Adrenal gland (tissue), 9 donors: ENCODE measurements at regions not wholly inside any gene's neighbourhood (a gene's known extent, or its start where the extent isn't known, plus 50 kb on each side); places are given as distances from the start of the nearest gene placed in this dataset.

ENCODE experiments used
- DNase-seq, 7 donors: peaks; one replicate each; pipeline ENCODE4 v3.0.0-alpha.2; 2019 to 2020
- H3K27ac ChIP-seq, 5 donors: fragments of 200-600 bp; sonication (generic) in 4 of 5; 1 replicate in 3 of 5; 2 replicates in 2 of 5; pipeline versions ENCODE4 v1.5.1 to v1.8.0; 2016 to 2020; ENCODE audit warnings: mild to moderate bottlenecking in 1 of 5
- H3K27me3 ChIP-seq: fragments of 200-600 bp; 2 replicates; pipeline ENCODE4 v1.8.0; 2021
- H3K36me3 ChIP-seq, 2 donors: fragments of 200-600 bp; replicated peaks in 1 of 2; 1 replicate in 1 of 2; 2 replicates in 1 of 2; pipeline versions ENCODE4 v1.5.1 to v1.8.0; 2018 to 2022
- H3K4me1 ChIP-seq, 2 donors: fragments of 200-600 bp; replicated peaks in 1 of 2; 1 replicate in 1 of 2; 2 replicates in 1 of 2; pipeline versions ENCODE4 v1.5.1 to v1.8.0; 2018 to 2021
- H3K4me3 ChIP-seq, 4 donors: fragments of 200-600 bp; sonication (generic) in 3 of 4; one replicate each; pipeline ENCODE4 v1.5.1; 2016 to 2018
- H3K9me3 ChIP-seq, 3 donors: fragments of 200-600 bp; sonication (generic) in 1 of 3; replicated peaks in 1 of 3; 1 replicate in 2 of 3; 2 replicates in 1 of 3; pipeline versions ENCODE4 v1.5.1 to v1.8.0; 2016 to 2021
- POLR2A ChIP-seq, 2 donors: fragments of 450-650 bp; IDR thresholded peaks; one replicate each; pipeline ENCODE4 v1.6.1; 2017; ENCODE audit warnings: antibody characterized with exemption in 2 of 2, mild to moderate bottlenecking in 2 of 2, moderate library complexity in 1 of 2
- WGBS, 4 donors: extraction: QIAGEN DNeasy Blood & Tissue Kit in 2 of 4; methylation state at CpG; one replicate each; pipeline versions ENCODE4 v1.1.5 to v1.1.7; 2013 to 2017; 5-methylcytosine and 5-hydroxymethylcytosine counted together
- intact Hi-C, 2 donors: fragments of 100-400 bp; cut with DNase I; formaldehyde crosslinking; loops; one replicate each; pipeline versions ENCODE4 v1.14.1 to v1.15.0; 2022 to 2023
- TF ChIP-seq, protein P1 (sequence below), 6 experiments: fragments of 450-650 bp in 4 of 6; fragments of 200-600 bp in 2 of 6; sonication (generic) in 1 of 6; IDR thresholded peaks; 1 replicate in 5 of 6; 2 replicates in 1 of 6; pipeline versions ENCODE4 v1.5.1 to v1.8.0; 2016 to 2021; ENCODE audit warnings: antibody characterized with exemption in 6 of 6, mild to moderate bottlenecking in 2 of 6, moderate library complexity in 1 of 6
- donor health status: healthy with polysubstance abuse.
- donor health status: Bipolar disorder and iron deficiency.
- donor health status: DM: yes; HTN: yes; CAD: no.
- donor health status: DM: no; HTN: no; CAD: no.
- donor health status: DM: no; HTN: no; CAD: no.

DNA sequence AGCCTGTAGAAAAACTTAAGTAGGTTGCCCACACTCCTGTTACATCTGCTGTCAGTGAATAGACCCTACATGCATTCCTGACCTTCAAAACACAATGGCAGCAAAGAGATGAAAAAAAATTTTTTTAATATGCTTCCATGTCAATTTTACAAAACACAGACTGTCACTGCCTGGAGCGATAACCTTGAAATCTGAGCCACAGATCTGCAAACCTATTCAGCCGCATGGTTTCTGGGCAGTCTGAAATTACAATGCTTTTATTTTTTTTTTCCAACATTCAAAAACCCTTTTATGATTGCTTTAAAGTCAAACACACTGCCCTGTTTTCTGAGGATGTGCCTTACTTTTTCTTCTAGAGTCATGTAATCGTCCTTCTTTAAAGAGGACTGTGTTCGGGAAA, 264.9 kb upstream of the PUDP start:
- no peak for TF ChIP-seq POLR2A (IDR thresholded peaks at IDR 0.05)
- TF ChIP-seq, protein P1, sequence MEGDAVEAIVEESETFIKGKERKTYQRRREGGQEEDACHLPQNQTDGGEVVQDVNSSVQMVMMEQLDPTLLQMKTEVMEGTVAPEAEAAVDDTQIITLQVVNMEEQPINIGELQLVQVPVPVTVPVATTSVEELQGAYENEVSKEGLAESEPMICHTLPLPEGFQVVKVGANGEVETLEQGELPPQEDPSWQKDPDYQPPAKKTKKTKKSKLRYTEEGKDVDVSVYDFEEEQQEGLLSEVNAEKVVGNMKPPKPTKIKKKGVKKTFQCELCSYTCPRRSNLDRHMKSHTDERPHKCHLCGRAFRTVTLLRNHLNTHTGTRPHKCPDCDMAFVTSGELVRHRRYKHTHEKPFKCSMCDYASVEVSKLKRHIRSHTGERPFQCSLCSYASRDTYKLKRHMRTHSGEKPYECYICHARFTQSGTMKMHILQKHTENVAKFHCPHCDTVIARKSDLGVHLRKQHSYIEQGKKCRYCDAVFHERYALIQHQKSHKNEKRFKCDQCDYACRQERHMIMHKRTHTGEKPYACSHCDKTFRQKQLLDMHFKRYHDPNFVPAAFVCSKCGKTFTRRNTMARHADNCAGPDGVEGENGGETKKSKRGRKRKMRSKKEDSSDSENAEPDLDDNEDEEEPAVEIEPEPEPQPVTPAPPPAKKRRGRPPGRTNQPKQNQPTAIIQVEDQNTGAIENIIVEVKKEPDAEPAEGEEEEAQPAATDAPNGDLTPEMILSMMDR (IDR thresholded peaks at IDR 0.05) = no peak

GRCh38 chrX:7409866-7410265, 261.9 kb upstream of the PUDP start:
- Histone ChIP-seq H3K9me3 (no peaks in the 10 kb centered on the region), H3K4me3 (no peak overlapping the region), H3K36me3 (no peaks in the 10 kb centered on the region), H3K27ac (no peak overlapping the region), H3K27me3 (no peaks in the 10 kb centered on the region), H3K4me1 (no peaks in the 10 kb centered on the region)
- intact Hi-C loops = no loop called here
- TF ChIP-seq POLR2A (IDR thresholded peaks at IDR 0.05) = no peak
- TF ChIP-seq, protein P1 (IDR thresholded peaks at IDR 0.05) = no peak
- WGBS, 4 donors = 74 to 82% (median 79%) methylated on average over 5 of the region's 5 CpGs
- DNase-seq = no peak

More for the DNA sequence above, 264.9 kb upstream of the PUDP start:
- H3K27me3 ChIP-seq = no peaks in the 10 kb centered on the region
- no peak overlapping the region for H3K27ac ChIP-seq
- no peaks in the 10 kb centered on the region for H3K36me3 ChIP-seq
- intact Hi-C loops = no loop called here
- no peak for DNase-seq
- H3K9me3 ChIP-seq = no peaks in the 10 kb centered on the region
- no peak overlapping the region for H3K4me3 ChIP-seq
- no peaks in the 10 kb centered on the region for H3K4me1 ChIP-seq
- WGBS, 4 donors = 53 to 64% (median 57%) methylated on average over 3 to 4 of the region's 4 CpGs

- no peak for DNase-seq
- no peak overlapping the region for H3K27ac ChIP-seq
- no peak for TF ChIP-seq POLR2A (IDR thresholded peaks at IDR 0.05)
- TF ChIP-seq, protein P1 (IDR thresholded peaks at IDR 0.05) = no peak
- intact Hi-C loops = no loop called here
- H3K27me3 ChIP-seq = no peaks in the 10 kb centered on the region
- H3K4me1 ChIP-seq = no peaks in the 10 kb centered on the region
- WGBS, 4 donors = 83 to 96% (median 90%) methylated on average over 2 of the region's 2 CpGs
- no peaks in the 10 kb centered on the region for H3K9me3 ChIP-seq
- no peak overlapping the region for H3K4me3 ChIP-seq
- H3K36me3 ChIP-seq = no peaks in the 10 kb centered on the region
Measured at GRCh38 chrX:7399373-7399772, 251.4 kb upstream of the PUDP start.

- Histone ChIP-seq H3K27ac (no peak overlapping the region), H3K9me3 (no peaks in the 10 kb centered on the region), H3K36me3 (no peaks in the 10 kb centered on the region), H3K27me3 (no peaks in the 10 kb centered on the region), H3K4me1 (no peaks in the 10 kb centered on the region), H3K4me3 (no peak overlapping the region)
- DNase-seq = no peak
- no peak for TF ChIP-seq POLR2A (IDR thresholded peaks at IDR 0.05)
- intact Hi-C loops = no loop called here
- 42 to 50% (median 48%) methylated on average over 2 of the region's 2 CpGs for WGBS, 4 donors
Measured at GRCh38 chrX:7390441-7390840, 242.5 kb upstream of the PUDP start.

DNA sequence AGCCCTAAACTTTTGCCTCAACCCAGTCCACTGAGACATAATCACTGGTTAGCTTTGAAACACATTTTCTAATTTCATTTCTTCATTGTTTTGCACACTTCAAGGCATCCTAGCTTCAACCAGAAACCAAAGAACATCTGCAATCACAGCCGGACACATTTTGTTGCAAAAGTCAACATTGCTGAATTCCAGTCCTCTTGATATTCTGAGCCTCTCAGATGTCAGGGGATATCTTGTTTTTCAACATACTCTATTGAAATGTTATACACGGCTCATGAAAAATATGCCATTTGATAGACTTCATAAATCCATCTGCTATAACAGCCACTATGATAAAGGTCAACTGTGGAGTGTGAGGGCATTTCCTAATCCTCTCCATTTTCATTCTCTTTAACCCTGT, 241.6 kb upstream of the PUDP start:
- Histone ChIP-seq H3K36me3 (no peaks in the 10 kb centered on the region), H3K4me1 (no peaks in the 10 kb centered on the region), H3K27ac (no peak overlapping the region), H3K9me3 (no peaks in the 10 kb centered on the region), H3K4me3 (no peak overlapping the region), H3K27me3 (no peaks in the 10 kb centered on the region)
- TF ChIP-seq, protein P1 (IDR thresholded peaks at IDR 0.05) = no peak
- no peak for TF ChIP-seq POLR2A (IDR thresholded peaks at IDR 0.05)
- intact Hi-C loops = no loop called here
- 51 to 63% (median 53%) methylated on average over 2 of the region's 2 CpGs for WGBS, 4 donors
- DNase-seq = no peak
